HepG2 (cell line): ENCODE measurements at regions not wholly inside any gene's neighbourhood (a gene's known extent, or its start where the extent isn't known, plus 50 kb on each side); places are given as distances from the start of the nearest gene placed in this dataset.

Source experiments
- ATF2 ChIP-seq: sonication (generic); formaldehyde crosslinking; IDR thresholded peaks from 2 replicates; pipeline ENCODE4 v1.4.0; 2020; ENCODE audit warnings: missing genetic modification reagents
- FLYWCH1 ChIP-seq: sonication (generic); formaldehyde crosslinking; IDR thresholded peaks from 2 replicates; pipeline ENCODE4 v1.8.1; 2023; ENCODE audit warnings: mild to moderate bottlenecking, missing genetic modification reagents
- HDAC1 ChIP-seq: sonication (generic); formaldehyde crosslinking; IDR thresholded peaks from 2 replicates; pipeline ENCODE4 v1.5.1; 2020; ENCODE audit warnings: mild to moderate bottlenecking, missing genetic modification reagents
- HOXA7 ChIP-seq: sonication (generic); formaldehyde crosslinking; IDR thresholded peaks from 2 replicates; pipeline ENCODE4 v1.8.1; 2022; ENCODE audit warnings: mild to moderate bottlenecking, missing genetic modification reagents, moderate library complexity
- KAT8 ChIP-seq: IDR thresholded peaks from 2 replicates; pipeline ENCODE4 v1.6.1; 2016; ENCODE audit warnings: missing genetic modification reagents, missing compliant biosample characterization
- MEF2D ChIP-seq: sonication (generic); formaldehyde crosslinking; IDR thresholded peaks from 2 replicates; pipeline ENCODE4 v1.5.1; 2020; ENCODE audit warnings: mild to moderate bottlenecking, missing genetic modification reagents
- NFYC ChIP-seq: IDR thresholded peaks from 2 replicates; pipeline ENCODE4 v1.6.1; 2016; ENCODE audit warnings: missing genetic modification reagents, missing compliant biosample characterization
- PBX2 ChIP-seq: IDR thresholded peaks from 2 replicates; pipeline ENCODE4 v1.6.1; 2016; ENCODE audit warnings: control low read depth
- PHB2 ChIP-seq: fragments of 450-650 bp; IDR thresholded peaks from 2 replicates; pipeline ENCODE4 v1.6.1; 2018; ENCODE audit not compliant: partially characterized antibody
- SMARCC2 ChIP-seq: fragments of 450-650 bp; IDR thresholded peaks from 2 replicates; pipeline ENCODE4 v1.6.1; 2017; ENCODE audit warnings: antibody characterized with exemption, mild to moderate bottlenecking
- SNRNP70 ChIP-seq: fragments of 200-400 bp; formaldehyde crosslinking; IDR thresholded peaks from 2 replicates; pipeline ENCODE4 v1.6.1; 2017; ENCODE audit warnings: mild to moderate bottlenecking, low read depth, low read length, moderate library complexity
- SYNCRIP ChIP-seq: fragments of 200-400 bp; formaldehyde crosslinking; IDR thresholded peaks from 2 replicates; pipeline ENCODE4 v1.6.1; 2018; ENCODE audit warnings: mild to moderate bottlenecking, low read depth, low read length; ENCODE audit not compliant: insufficient read depth
- TFAP4 ChIP-seq: sonication (generic); IDR thresholded peaks from 2 replicates; pipeline ENCODE4 v1.6.1; 2016; ENCODE audit warnings: low read depth, borderline replicate concordance
- WIZ ChIP-seq: sonication (generic); formaldehyde crosslinking; IDR thresholded peaks from 2 replicates; pipeline ENCODE4 v1.5.1; 2020; ENCODE audit warnings: mild to moderate bottlenecking, missing genetic modification reagents
- ZMYM2 ChIP-seq: sonication (generic); formaldehyde crosslinking; IDR thresholded peaks from 2 replicates; pipeline ENCODE4 v1.8.0; 2022; ENCODE audit warnings: mild to moderate bottlenecking, missing genetic modification reagents
- ZNF20 ChIP-seq: sonication (generic); formaldehyde crosslinking; IDR thresholded peaks from 2 replicates; pipeline ENCODE4 v1.4.0; 2020; ENCODE audit warnings: mild to moderate bottlenecking, moderate library complexity, missing genetic modification reagents
- ZNF230 ChIP-seq: sonication (generic); formaldehyde crosslinking; IDR thresholded peaks from 2 replicates; pipeline ENCODE4 v1.4.0; 2020; ENCODE audit warnings: mild to moderate bottlenecking, missing genetic modification reagents
- ZNF331 ChIP-seq: sonication (generic); formaldehyde crosslinking; IDR thresholded peaks from 2 replicates; pipeline ENCODE4 v1.4.0; 2020; ENCODE audit warnings: missing genetic modification reagents
- ZNF382 ChIP-seq: sonication (generic); formaldehyde crosslinking; IDR thresholded peaks from 2 replicates; pipeline ENCODE4 v1.5.0; 2020; ENCODE audit warnings: missing genetic modification reagents, mild to moderate bottlenecking, borderline replicate concordance
- ZNF484 ChIP-seq: sonication (generic); formaldehyde crosslinking; IDR thresholded peaks from 2 replicates; pipeline ENCODE4 v1.5.1; 2020; ENCODE audit warnings: mild to moderate bottlenecking, low read depth, missing genetic modification reagents, borderline replicate concordance
- ZNF556 ChIP-seq: sonication (generic); formaldehyde crosslinking; IDR thresholded peaks from 2 replicates; pipeline ENCODE4 v1.4.0; 2020; ENCODE audit warnings: mild to moderate bottlenecking, missing genetic modification reagents, borderline replicate concordance
- ZNF704 ChIP-seq: sonication (generic); formaldehyde crosslinking; IDR thresholded peaks from 2 replicates; pipeline ENCODE4 v1.8.1; 2023; ENCODE audit warnings: mild to moderate bottlenecking, inconsistent platforms, moderate library complexity, missing genetic modification reagents, borderline replicate concordance

GRCh38 chr2:8119782-8120505 is 561.9 kb upstream of the ID2 start (continued):
- TF ChIP-seq ATF2 (CRISPR knock-in tag): peak; percentile 71; the same call in 1 of the 2 replicates
- TF ChIP-seq PHB2: no peak
- TF ChIP-seq ZNF230 (CRISPR knock-in tag): peak; percentile 60; the same call in 1 of the 2 replicates
- TF ChIP-seq HOXA7 (CRISPR knock-in tag): no peak
- TF ChIP-seq KAT8 (CRISPR knock-in tag): 0 out of 2 replicates have a peak, but pooled peaks have one; percentile 36
- TF ChIP-seq SMARCC2: no peak
- TF ChIP-seq FLYWCH1 (CRISPR knock-in tag): no peak
- no peak for TF ChIP-seq WIZ (CRISPR knock-in tag)
- no peak for TF ChIP-seq ZNF704 (CRISPR knock-in tag)
- no peak for TF ChIP-seq ZNF484 (CRISPR knock-in tag)
- TF ChIP-seq ZNF382 (CRISPR knock-in tag): no peak
- peak; percentile 67; the same call in 1 of the 2 replicates for TF ChIP-seq TFAP4
- TF ChIP-seq NFYC (CRISPR knock-in tag): no peak; the same call in 1 of the 2 replicates
- peak; percentile 83; the same call in 1 of the 2 replicates for TF ChIP-seq ZNF556
- TF ChIP-seq ZMYM2 (CRISPR knock-in tag): peak; percentile 70; the same call in 1 of the 2 replicates
- no peak for TF ChIP-seq SYNCRIP
- no peak for TF ChIP-seq ZNF20 (CRISPR knock-in tag)
- no peak for TF ChIP-seq SNRNP70
- TF ChIP-seq PBX2 (CRISPR knock-in tag): no peak; the same call in 1 of the 2 replicates
- TF ChIP-seq HDAC1: peak; percentile 70
- peak; percentile 61; the same call in 1 of the 2 replicates for TF ChIP-seq ZNF331 (CRISPR knock-in tag)
- peak; percentile 60; the same call in 1 of the 2 replicates for TF ChIP-seq MEF2D (CRISPR knock-in tag)
